H1 (cell line): ENCODE measurements at regions not wholly inside any gene's neighbourhood (a gene's known extent, or its start where the extent isn't known, plus 50 kb on each side); places are given as distances from the start of the nearest gene placed in this dataset.

ENCODE experiments used
- CTCF ChIA-PET: fragments of 300-600 bp; sonication (Branson Sonifier 250); formaldehyde crosslinking; loops from one replicate; lab custom pipeline; 2021; ENCODE audit not compliant: partially characterized antibody; lab: Charles Lee
- POLR2A ChIA-PET: fragments of 300-600 bp; sonication (Branson Sonifier 250); formaldehyde crosslinking; loops from one replicate; lab custom pipeline; 2021; ENCODE audit warnings: inconsistent platforms; ENCODE audit not compliant: partially characterized antibody; lab: Charles Lee
- DNase-seq, 2 experiments: peaks; one replicate each; pipeline versions ENCODE4 v3.0.0 to v3.0.0-alpha.2; 2010 to 2022; ENCODE audit warnings: low spot score in 2 of 2, low read depth in 1 of 2, mixed read lengths in 1 of 2
- FAIRE-seq: peaks from 2 replicates; lab custom pipeline; 2011; peaks lifted over from hg19 to GRCh38; lab: Jason Lieb, UNC
- H2AFZ ChIP-seq: 2 replicates; pipeline ENCODE4 v1.8.1; 2012; ENCODE audit warnings: low read length, inconsistent platforms
- H2AK5ac ChIP-seq: 2 replicates; pipeline ENCODE4 v1.6.1; 2013; ENCODE audit warnings: low read depth, low read length
- H2BK120ac ChIP-seq: replicated peaks from 2 replicates; pipeline ENCODE3; 2013; ENCODE audit warnings: low read depth, low read length, inconsistent platforms
- H2BK12ac ChIP-seq: 2 replicates; pipeline ENCODE4 v1.6.1; 2013; ENCODE audit warnings: low read depth, low read length
- H2BK15ac ChIP-seq: 2 replicates; pipeline ENCODE4 v1.6.1; 2013; ENCODE audit warnings: low read length
- H2BK20ac ChIP-seq: 2 replicates; pipeline ENCODE4 v1.6.1; 2013; ENCODE audit warnings: low read length
- H2BK5ac ChIP-seq: 2 replicates; pipeline ENCODE4 v1.6.1; 2013; ENCODE audit warnings: low read depth, low read length
- H3K14ac ChIP-seq: 2 replicates; pipeline ENCODE4 v1.6.1; 2013; ENCODE audit warnings: inconsistent platforms; ENCODE audit not compliant: insufficient read length
- H3K18ac ChIP-seq: 2 replicates; pipeline ENCODE4 v1.6.1; 2013; ENCODE audit warnings: low read length; ENCODE audit errors: extremely low read depth
- H3K23ac ChIP-seq: 2 replicates; pipeline ENCODE4 v1.6.1; 2013; ENCODE audit warnings: inconsistent platforms; ENCODE audit not compliant: insufficient read length
- H3K23me2 ChIP-seq: 2 replicates; pipeline ENCODE4 v1.6.1; 2013; ENCODE audit warnings: low read depth, low read length
- H3K27ac ChIP-seq: 2 replicates; pipeline ENCODE4 v1.6.1; 2011; ENCODE audit warnings: low read depth, low read length, inconsistent platforms
- H3K27me3 ChIP-seq, 4 experiments: replicated peaks in 1 of 4; 1 replicate in 1 of 4; 2 replicates in 3 of 4; pipeline versions ENCODE4 v1.6.1 to v1.8.1; 2011 to 2013; ENCODE audit warnings: low read length in 3 of 4, mild to moderate bottlenecking in 3 of 4, inconsistent platforms in 2 of 4, mixed read lengths in 2 of 4, moderate library complexity in 1 of 4; ENCODE audit not compliant: control insufficient read depth in 3 of 4, insufficient read depth in 3 of 4; ENCODE audit errors: extremely low read depth in 1 of 4
- H3K36me3 ChIP-seq, 4 experiments: 2 replicates each; pipeline versions ENCODE4 v1.6.1 to v1.8.1; 2011 to 2013; ENCODE audit warnings: mild to moderate bottlenecking in 4 of 4, low read length in 3 of 4, moderate library complexity in 2 of 4, control low read depth in 1 of 4, inconsistent platforms in 1 of 4; ENCODE audit not compliant: insufficient read depth in 4 of 4, control insufficient read depth in 2 of 4
- H3K4ac ChIP-seq: replicated peaks from 2 replicates; pipeline ENCODE3; 2013; ENCODE audit warnings: low read length, low read depth, mixed read lengths, inconsistent platforms; ENCODE audit not compliant: insufficient read length
- H3K4me1 ChIP-seq, 4 experiments: replicated peaks in 1 of 4; 1 replicate in 1 of 4; 2 replicates in 3 of 4; pipeline versions ENCODE4 v1.6.1 to v1.8.1; 2011 to 2013; ENCODE audit warnings: low read length in 3 of 4, inconsistent platforms in 2 of 4, mixed read lengths in 1 of 4; ENCODE audit not compliant: insufficient read depth in 4 of 4, control insufficient read depth in 3 of 4
- H3K4me2 ChIP-seq, 2 experiments: 2 replicates each; pipeline versions ENCODE4 v1.6.1 to v1.8.1; 2011 to 2013; ENCODE audit warnings: low read depth in 2 of 2, low read length in 2 of 2, control low read depth in 1 of 2, inconsistent platforms in 1 of 2, mild to moderate bottlenecking in 1 of 2; ENCODE audit not compliant: insufficient read depth in 1 of 2
- H3K4me3 ChIP-seq, 4 experiments: fragments of 200-600, 300-600 bp in 1 of 4; sonication (generic), shearing (Covaris generic), sonication (Bioruptor Twin) in 1 of 4; 2 replicates each; pipeline versions ENCODE4 v1.5.1 to v1.8.1; 2011 to 2016; ENCODE audit warnings: low read length in 4 of 4, low read depth in 3 of 4, control low read depth in 2 of 4, inconsistent platforms in 2 of 4, mild to moderate bottlenecking in 2 of 4, mixed read lengths in 1 of 4, moderate library complexity in 1 of 4; ENCODE audit not compliant: insufficient read depth in 2 of 4; ENCODE audit errors: extremely low read depth in 1 of 4
- H3K56ac ChIP-seq: replicated peaks from 2 replicates; pipeline ENCODE3; 2013; ENCODE audit warnings: low read depth, mild to moderate bottlenecking, mixed read lengths, low read length, inconsistent platforms; ENCODE audit not compliant: insufficient read length
- H3K79me1 ChIP-seq: 2 replicates; pipeline ENCODE4 v1.6.1; 2013; ENCODE audit warnings: low read depth, low read length, control low read depth
- H3K79me2 ChIP-seq, 2 experiments: 2 replicates each; pipeline versions ENCODE4 v1.6.1 to v1.8.1; 2012 to 2013; ENCODE audit warnings: low read length in 2 of 2, mild to moderate bottlenecking in 2 of 2, inconsistent platforms in 1 of 2; ENCODE audit not compliant: insufficient read depth in 2 of 2, control insufficient read depth in 1 of 2
- H3K9ac ChIP-seq, 4 experiments: replicated peaks in 1 of 4; 1 replicate in 1 of 4; 2 replicates in 3 of 4; pipeline versions ENCODE4 v1.6.1 to v1.8.1; 2011 to 2013; ENCODE audit warnings: low read depth in 3 of 4, low read length in 3 of 4, control low read depth in 2 of 4, mild to moderate bottlenecking in 2 of 4, moderate library complexity in 2 of 4, inconsistent platforms in 1 of 4; ENCODE audit errors: extremely low read depth in 1 of 4
- H3K9me3 ChIP-seq, 2 experiments: 2 replicates each; pipeline versions ENCODE4 v1.6.1 to v1.8.1; 2012 to 2013; ENCODE audit warnings: mild to moderate bottlenecking in 2 of 2, moderate library complexity in 2 of 2, control low read depth in 1 of 2, inconsistent platforms in 1 of 2, low read depth in 1 of 2, low read length in 1 of 2, mixed read lengths in 1 of 2; ENCODE audit not compliant: insufficient read depth in 2 of 2
- H4K20me1 ChIP-seq, 2 experiments: replicated peaks in 1 of 2; 2 replicates each; pipeline versions ENCODE3 to v1.8.1; 2011 to 2013; ENCODE audit warnings: inconsistent platforms in 2 of 2, low read length in 2 of 2, mild to moderate bottlenecking in 1 of 2; ENCODE audit not compliant: insufficient read depth in 2 of 2, control insufficient read depth in 1 of 2
- H4K5ac ChIP-seq: 2 replicates; pipeline ENCODE4 v1.6.1; 2013; ENCODE audit warnings: low read length, low read depth, mixed read lengths, inconsistent platforms; ENCODE audit not compliant: insufficient read length
- H4K8ac ChIP-seq: 2 replicates; pipeline ENCODE4 v1.8.0; 2013; ENCODE audit warnings: mild to moderate bottlenecking, moderate library complexity, low read length, inconsistent platforms; ENCODE audit not compliant: insufficient read depth; ENCODE audit errors: extremely low read depth
- H4K91ac ChIP-seq: replicated peaks from 2 replicates; pipeline ENCODE3; 2013; ENCODE audit warnings: low read length, mixed read lengths, inconsistent platforms; ENCODE audit not compliant: insufficient read length
- ASH2L ChIP-seq: fragments of 200-600, 300-600 bp; sonication (generic); IDR thresholded peaks from one replicate; pipeline ENCODE4 v1.7.1; 2017; ENCODE audit warnings: low read length
- ATF2 ChIP-seq: IDR thresholded peaks from 2 replicates; pipeline ENCODE4 v1.6.1; 2012; ENCODE audit warnings: low read length, inconsistent platforms
- ATF3 ChIP-seq: IDR thresholded peaks from 2 replicates; pipeline ENCODE4 v1.6.1; 2011; ENCODE audit warnings: low read depth, mild to moderate bottlenecking, low read length; ENCODE audit not compliant: insufficient read depth
- CHD1 ChIP-seq: IDR thresholded peaks from 2 replicates; pipeline ENCODE4 v1.6.1; 2012; ENCODE audit warnings: low read depth, low read length, improper control_type of control experiment
- CTBP2 ChIP-seq: IDR thresholded peaks from 2 replicates; pipeline ENCODE4 v1.7.0; 2011; ENCODE audit warnings: borderline replicate concordance, mild to moderate bottlenecking, moderate library complexity, mixed read lengths, low read length; ENCODE audit not compliant: insufficient read depth, insufficient read length
- JUN ChIP-seq: IDR thresholded peaks from 2 replicates; pipeline ENCODE4 v1.6.1; 2011; ENCODE audit warnings: low read depth, mild to moderate bottlenecking, improper control_type of control experiment, low read length
- KDM4A ChIP-seq: IDR thresholded peaks from one replicate; pipeline ENCODE4 v1.7.1; 2012; ENCODE audit warnings: low read depth, mild to moderate bottlenecking, moderate library complexity, low read length, inconsistent platforms; ENCODE audit not compliant: severe bottlenecking
- SIX5 ChIP-seq: IDR thresholded peaks from 2 replicates; pipeline ENCODE4 v1.6.1; 2011; ENCODE audit warnings: mild to moderate bottlenecking, low read depth, low read length
- SRF ChIP-seq: IDR thresholded peaks from 2 replicates; pipeline ENCODE4 v1.6.1; 2011; ENCODE audit warnings: mild to moderate bottlenecking, low read depth, low read length, moderate library complexity
- TCF12 ChIP-seq: IDR thresholded peaks from 2 replicates; pipeline ENCODE4 v1.6.1; 2011; ENCODE audit warnings: low read depth, mild to moderate bottlenecking, low read length
- WGBS, 2 experiments: shearing (Covaris generic) in 1 of 2; methylation state at CpG; one replicate each; pipeline versions ENCODE4 v1.1.6 to v1.1.7; 2013 to 2015; ENCODE audit warnings: low lambda C conversion rate in 2 of 2, mixed read lengths in 2 of 2, inconsistent platforms in 1 of 2, low coverage in 1 of 2, missing lambda C conversion rate in 1 of 2; ENCODE audit not compliant: insufficient replicate concordance in 2 of 2, insufficient coverage in 1 of 2, insufficient read length in 1 of 2; ENCODE audit errors: extremely low coverage in 1 of 2, missing lambda C conversion rate in 1 of 2; 5-methylcytosine and 5-hydroxymethylcytosine counted together

DNA sequence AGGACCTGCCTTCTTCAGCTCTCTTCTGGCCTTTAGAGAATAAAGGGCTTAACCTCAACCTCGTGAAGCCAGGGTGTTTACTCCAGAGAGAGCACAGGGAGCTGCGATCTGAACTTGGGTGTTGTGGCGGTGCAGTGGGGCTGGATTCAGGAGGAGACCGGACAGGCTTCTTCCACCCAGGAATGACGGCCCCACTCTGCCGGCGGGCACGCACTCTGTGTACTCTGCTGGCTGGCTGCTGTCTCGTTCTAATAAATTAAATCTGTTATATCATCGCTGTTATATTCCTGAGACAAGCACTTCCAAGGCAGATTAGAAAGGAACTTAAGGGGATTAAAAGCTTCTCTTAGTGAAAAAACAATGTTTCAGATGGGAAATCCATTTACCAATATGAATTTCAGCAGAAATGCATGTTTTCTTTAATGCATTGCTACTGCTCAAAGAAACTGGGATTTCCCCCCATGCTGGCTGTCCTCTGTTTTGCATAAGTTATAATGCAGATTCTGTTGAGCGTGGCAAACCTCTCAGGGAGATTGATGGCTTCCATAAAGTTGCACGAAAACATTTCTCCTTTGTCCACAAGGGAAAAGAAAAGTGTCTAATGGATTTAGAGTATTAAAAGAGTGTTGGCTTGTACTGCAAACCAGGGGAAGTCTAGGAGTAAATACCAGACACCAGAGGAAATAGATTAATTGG, 168.6 kb upstream of the IRX3 start:
- H3K4me2 ChIP-seq: no peak overlapping the region
- POLR2A ChIA-PET: no interaction called here
- TF ChIP-seq ASH2L (no peak), KDM4A (no peak), ATF3 (no peak), SRF (no peak), SIX5 (no peak), CTBP2 (no peak), JUN (no peak), CHD1 (no peak), TCF12 (no peak), ATF2 (no peak)
- TF ChIP-seq, all 59 proteins: peak for 0
- no peak overlapping the region for H2BK12ac ChIP-seq
- no peak overlapping the region for H4K91ac ChIP-seq
- peaks cover 0 to 3% (median 0%) of the 10 kb centered on the region in 4 experiments; a peak in 1 of 7 replicates for H3K4me1 ChIP-seq
- H2BK5ac ChIP-seq: no peak overlapping the region
- no peak overlapping the region for H3K27ac ChIP-seq
- DNase-seq: no peak
- no peak overlapping the region for H2AFZ ChIP-seq
- H3K9ac ChIP-seq: no peak overlapping the region
- H4K20me1 ChIP-seq: no peaks in the 10 kb centered on the region
- no peaks in the 10 kb centered on the region for H3K27me3 ChIP-seq
- no peaks in the 10 kb centered on the region for H3K9me3 ChIP-seq
- H2BK20ac ChIP-seq: no peak overlapping the region
- no peak overlapping the region for H2BK120ac ChIP-seq
- no peak overlapping the region for H3K4ac ChIP-seq
- no peak overlapping the region for H3K23ac ChIP-seq
- 85% methylated on average over 12 of the region's 12 CpGs; no CpG with 5 or more reads in 1 of the 2 experiments for WGBS, 2 experiments
- no peak overlapping the region for H2BK15ac ChIP-seq
- no peak overlapping the region for H4K5ac ChIP-seq
- no peak overlapping the region for H3K18ac ChIP-seq
- CTCF ChIA-PET: interaction anchor here (0.6 to 1.4 kb wide), 3 partner anchors 28 to 283 kb away, joined by 3 read pairs; no protein-coding TSS in a partner anchor
- no peaks in the 10 kb centered on the region for H3K79me2 ChIP-seq
- H3K36me3 ChIP-seq: no peaks in the 10 kb centered on the region
- no peak overlapping the region for H3K56ac ChIP-seq
- H3K14ac ChIP-seq: no peak overlapping the region
- H3K79me1 ChIP-seq: no peaks in the 10 kb centered on the region
- H3K4me3 ChIP-seq: no peak overlapping the region
- H4K8ac ChIP-seq: no peak overlapping the region
- H3K23me2 ChIP-seq: no peaks in the 10 kb centered on the region
- H2AK5ac ChIP-seq: no peak overlapping the region
- FAIRE-seq: no peak
